ENCODE measurements at regions not wholly inside any gene's neighbourhood (a gene's known extent, or its start where the extent isn't known, plus 50 kb on each side); places are given as distances from the start of the nearest gene placed in this dataset.

GRCh38 chr4:163959932-163960331 is 465.4 kb downstream of the TMA16 start (continued):
- no peak for TF ChIP-seq ZNF532 (CRISPR knock-in tag; IDR thresholded peaks at IDR 0.05; ENCODE audit: borderline replicate concordance)
- no peak for TF ChIP-seq AR (CRISPR knock-in tag; IDR thresholded peaks at IDR 0.05)
- TF ChIP-seq ZNF512 (CRISPR knock-in tag; IDR thresholded peaks at IDR 0.05; ENCODE audit: borderline replicate concordance): no peak

- H3K36me3 Mint-ChIP-seq: no peaks in the 10 kb centered on the region
- POLR2A ChIA-PET: interaction anchor here (0.6 kb wide), 1 partner anchor 120 kb away, joined by 3 read pairs; no protein-coding TSS in a partner anchor
- CTCF ChIA-PET: no interaction called here
- no peaks in the 10 kb centered on the region for H3K27me3 Mint-ChIP-seq (ENCODE audit: low read depth)
- H3K27ac Mint-ChIP-seq: 0 out of 2 replicates have a peak overlapping the region, but pooled peaks have one; percentile 19
- H3K4me1 Mint-ChIP-seq: peaks cover 9% of the 10 kb centered on the region
- H3K4me3 Mint-ChIP-seq: no peak overlapping the region
- ATAC-seq (no peak), DNase-seq (ENCODE audit: low spot score) (no peak)
- TF ChIP-seq CBFB (CRISPR knock-in tag; IDR thresholded peaks at IDR 0.05; ENCODE audit: low read depth) (no peak), ZNF416 (CRISPR knock-in tag; IDR thresholded peaks at IDR 0.05) (no peak), ERG (CRISPR knock-in tag; IDR thresholded peaks at IDR 0.05) (no peak), USF2 (CRISPR knock-in tag; IDR thresholded peaks at IDR 0.05) (no peak), AR (CRISPR knock-in tag; IDR thresholded peaks at IDR 0.05) (no peak), PRDM15 (CRISPR knock-in tag; IDR thresholded peaks at IDR 0.05) (no peak)
- no peaks in the 10 kb centered on the region for H3K9me3 Mint-ChIP-seq
Observed at GRCh38 chr4:163966612-163967011, 472.1 kb downstream of the TMA16 start.

Data from WTC11 (cell line).